Smooth muscle cell (in vitro differentiated cells): ENCODE measurements at regions not wholly inside any gene's neighbourhood (a gene's known extent, or its start where the extent isn't known, plus 50 kb on each side); places are given as distances from the start of the nearest gene placed in this dataset.

Source experiments
- DNase-seq: peaks from one replicate; lab custom pipeline; 2025; ENCODE audit not compliant: unreplicated experiment; lab: John Stamatoyannopoulos, UW
- H2AFZ ChIP-seq: fragments of 200-600 bp; sonication (generic); 2 replicates; pipeline ENCODE4 v1.6.0; 2016; ENCODE audit warnings: antibody characterized with exemption, low read depth, mild to moderate bottlenecking
- H3F3A ChIP-seq: fragments of 200-600 bp; sonication (generic); 2 replicates; pipeline ENCODE4 v1.6.0; 2017; ENCODE audit warnings: antibody characterized with exemption, low read depth
- H3K27ac ChIP-seq: fragments of 200-600 bp; sonication (generic); 2 replicates; pipeline ENCODE4 v1.5.1; 2016; ENCODE audit warnings: low read depth, mild to moderate bottlenecking
- H3K27me3 ChIP-seq: fragments of 200-600 bp; sonication (generic); 2 replicates; pipeline ENCODE4 v1.6.1; 2016; ENCODE audit warnings: low read depth, mild to moderate bottlenecking
- H3K36me3 ChIP-seq: fragments of 200-600 bp; sonication (generic); 2 replicates; pipeline ENCODE4 v1.5.1; 2016; ENCODE audit warnings: low read depth
- H3K4me1 ChIP-seq: fragments of 200-600 bp; sonication (generic); 2 replicates; pipeline ENCODE4 v1.5.1; 2016; ENCODE audit warnings: low read depth
- H3K4me2 ChIP-seq: fragments of 200-600 bp; sonication (generic); 2 replicates; pipeline ENCODE4 v1.6.0; 2016; ENCODE audit warnings: mild to moderate bottlenecking
- H3K4me3 ChIP-seq: fragments of 200-600 bp; sonication (generic); 2 replicates; pipeline ENCODE4 v1.5.1; 2016; ENCODE audit warnings: mild to moderate bottlenecking
- H3K79me2 ChIP-seq: fragments of 200-600 bp; sonication (generic); 2 replicates; pipeline ENCODE4 v1.6.0; 2016; ENCODE audit warnings: low read depth, mild to moderate bottlenecking
- H3K9ac ChIP-seq: fragments of 200-600 bp; sonication (generic); 2 replicates; pipeline ENCODE4 v1.6.0; 2016; ENCODE audit warnings: low read depth
- H3K9me3 ChIP-seq: fragments of 200-600 bp; sonication (generic); replicated peaks from 2 replicates; pipeline ENCODE4 v1.5.1; 2016; ENCODE audit warnings: low read depth
- H4K20me1 ChIP-seq: fragments of 200-600 bp; sonication (generic); 2 replicates; pipeline ENCODE4 v1.6.0; 2016; ENCODE audit warnings: low read depth
- WGBS: methylation state at CpG from one replicate; pipeline ENCODE4 v1.1.7; 2016; ENCODE audit warnings: low lambda C conversion rate; 5-methylcytosine and 5-hydroxymethylcytosine counted together
- TF ChIP-seq, protein P1 (sequence below): fragments of 200-600 bp; sonication (generic); IDR thresholded peaks from 2 replicates; pipeline ENCODE4 v1.5.1; 2017; ENCODE audit warnings: borderline replicate concordance, mild to moderate bottlenecking, antibody characterized with exemption; ENCODE audit not compliant: insufficient read depth, poor library complexity, severe bottlenecking

DNA sequence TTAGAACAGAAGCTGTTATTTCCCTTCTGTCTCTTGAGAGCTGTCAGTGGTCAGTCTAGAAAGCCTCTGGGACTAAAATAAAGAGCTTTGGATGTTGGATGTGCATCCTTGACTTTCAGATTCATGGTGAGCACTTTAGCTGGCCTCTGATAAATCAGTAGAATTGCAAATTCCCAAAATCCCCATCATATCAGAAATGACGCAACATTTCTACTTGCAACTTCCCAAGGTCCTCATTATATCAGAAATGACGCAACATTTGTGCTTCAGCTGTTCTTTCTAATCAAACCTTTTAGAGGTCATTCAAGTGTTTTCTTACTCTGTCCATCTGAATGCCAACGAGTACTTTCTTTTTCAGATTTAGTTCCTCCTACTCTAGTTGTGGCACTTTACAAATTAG is 167.3 kb upstream of the MOCS2 start:
- Histone ChIP-seq H3K79me2 (no peaks in the 10 kb centered on the region), H3K36me3 (no peaks in the 10 kb centered on the region), H3K4me1 (no peaks in the 10 kb centered on the region), H3K27ac (no peak overlapping the region), H4K20me1 (no peaks in the 10 kb centered on the region), H3K4me2 (no peak overlapping the region), H3K4me3 (no peak overlapping the region), H3K9ac (no peak overlapping the region), H2AFZ (no peak overlapping the region), H3K9me3 (no peaks in the 10 kb centered on the region), H3K27me3 (no peaks in the 10 kb centered on the region), H3F3A (no peaks in the 10 kb centered on the region)
- TF ChIP-seq, protein P1, sequence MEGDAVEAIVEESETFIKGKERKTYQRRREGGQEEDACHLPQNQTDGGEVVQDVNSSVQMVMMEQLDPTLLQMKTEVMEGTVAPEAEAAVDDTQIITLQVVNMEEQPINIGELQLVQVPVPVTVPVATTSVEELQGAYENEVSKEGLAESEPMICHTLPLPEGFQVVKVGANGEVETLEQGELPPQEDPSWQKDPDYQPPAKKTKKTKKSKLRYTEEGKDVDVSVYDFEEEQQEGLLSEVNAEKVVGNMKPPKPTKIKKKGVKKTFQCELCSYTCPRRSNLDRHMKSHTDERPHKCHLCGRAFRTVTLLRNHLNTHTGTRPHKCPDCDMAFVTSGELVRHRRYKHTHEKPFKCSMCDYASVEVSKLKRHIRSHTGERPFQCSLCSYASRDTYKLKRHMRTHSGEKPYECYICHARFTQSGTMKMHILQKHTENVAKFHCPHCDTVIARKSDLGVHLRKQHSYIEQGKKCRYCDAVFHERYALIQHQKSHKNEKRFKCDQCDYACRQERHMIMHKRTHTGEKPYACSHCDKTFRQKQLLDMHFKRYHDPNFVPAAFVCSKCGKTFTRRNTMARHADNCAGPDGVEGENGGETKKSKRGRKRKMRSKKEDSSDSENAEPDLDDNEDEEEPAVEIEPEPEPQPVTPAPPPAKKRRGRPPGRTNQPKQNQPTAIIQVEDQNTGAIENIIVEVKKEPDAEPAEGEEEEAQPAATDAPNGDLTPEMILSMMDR: no peak
- WGBS: 87% methylated on average over 3 of the region's 3 CpGs
- DNase-seq: no peak

DNA sequence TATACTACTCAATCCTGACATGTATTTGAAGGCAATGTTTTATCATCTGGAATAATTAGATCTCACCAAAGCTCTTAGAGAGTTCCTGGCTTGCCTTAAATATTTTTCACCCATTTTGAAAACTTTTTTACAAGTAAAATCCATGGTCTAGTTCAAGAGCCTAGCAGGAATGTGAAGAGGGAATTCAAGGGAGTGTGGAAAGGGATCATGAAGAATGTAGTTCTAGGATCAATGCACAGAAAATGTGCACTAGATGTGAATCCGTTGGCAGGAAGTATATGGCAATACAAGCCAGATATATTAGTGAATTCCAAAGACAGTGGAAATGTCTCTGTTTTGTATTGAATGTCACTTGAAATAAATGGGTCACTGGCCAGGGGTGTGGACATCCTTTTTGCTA is 167.9 kb upstream of the MOCS2 start:
- Histone ChIP-seq H3K79me2 (no peaks in the 10 kb centered on the region), H3K4me1 (no peaks in the 10 kb centered on the region), H2AFZ (no peak overlapping the region), H3K9me3 (no peaks in the 10 kb centered on the region), H3K9ac (no peak overlapping the region), H3K27ac (no peak overlapping the region), H4K20me1 (no peaks in the 10 kb centered on the region), H3F3A (no peaks in the 10 kb centered on the region), H3K27me3 (no peaks in the 10 kb centered on the region), H3K4me2 (no peak overlapping the region), H3K36me3 (no peaks in the 10 kb centered on the region), H3K4me3 (no peak overlapping the region)
- TF ChIP-seq, protein P1: no peak
- WGBS: 85% methylated on average over 1 of the region's 1 CpG
- no peak for DNase-seq

DNA sequence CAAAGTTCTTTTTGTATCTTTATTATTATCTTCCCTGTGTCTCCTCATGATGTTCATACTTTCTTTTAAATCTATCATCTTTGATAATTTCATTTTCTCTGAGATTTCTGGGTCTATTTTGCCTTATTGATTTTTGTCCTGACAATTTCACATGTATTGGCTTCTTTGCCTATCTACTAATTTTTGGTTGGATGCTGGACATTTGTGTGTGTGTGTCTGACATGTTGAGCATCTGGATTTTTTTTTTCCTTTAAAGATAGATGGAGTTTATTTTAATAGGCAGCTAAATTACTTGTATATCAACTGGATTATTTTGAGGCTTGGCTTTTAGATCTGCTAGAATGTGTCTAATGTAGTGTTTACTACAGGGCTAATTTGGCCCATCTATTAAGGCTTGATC is 178.0 kb upstream of the MOCS2 start:
- Histone ChIP-seq H3F3A (no peaks in the 10 kb centered on the region), H3K27me3 (no peaks in the 10 kb centered on the region), H3K27ac (no peak overlapping the region), H3K9ac (no peak overlapping the region), H3K4me1 (no peaks in the 10 kb centered on the region), H3K4me3 (no peak overlapping the region), H3K79me2 (no peaks in the 10 kb centered on the region), H3K9me3 (no peaks in the 10 kb centered on the region), H3K36me3 (no peaks in the 10 kb centered on the region), H3K4me2 (no peak overlapping the region), H4K20me1 (no peaks in the 10 kb centered on the region), H2AFZ (no peak overlapping the region)
- DNase-seq: no peak
- TF ChIP-seq, protein P1: no peak

DNA sequence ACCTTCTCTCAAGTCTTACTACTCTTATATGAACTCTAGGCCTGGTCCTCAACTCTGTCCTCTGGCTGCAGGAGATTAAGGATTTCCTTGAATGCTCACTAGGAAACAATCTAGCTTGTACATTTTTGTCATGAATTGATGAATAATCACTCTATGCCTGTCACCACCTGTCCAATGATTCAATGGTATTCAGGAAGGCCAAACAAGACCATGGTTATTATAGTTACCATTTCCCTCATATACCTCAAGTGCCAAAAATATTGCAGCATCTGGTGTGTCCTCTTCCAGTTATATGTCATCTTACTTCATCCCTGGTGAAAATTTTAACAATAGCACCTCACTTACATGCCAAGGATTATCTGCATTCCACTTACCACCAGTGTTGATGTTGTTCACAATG is 179.0 kb upstream of the MOCS2 start:
- Histone ChIP-seq H3K79me2 (no peaks in the 10 kb centered on the region), H3K27me3 (no peaks in the 10 kb centered on the region), H3K9ac (no peak overlapping the region), H4K20me1 (no peaks in the 10 kb centered on the region), H3K4me2 (no peak overlapping the region), H3F3A (no peaks in the 10 kb centered on the region), H3K4me1 (no peaks in the 10 kb centered on the region), H3K4me3 (no peak overlapping the region), H3K27ac (no peak overlapping the region), H3K36me3 (no peaks in the 10 kb centered on the region), H3K9me3 (no peaks in the 10 kb centered on the region), H2AFZ (no peak overlapping the region)
- DNase-seq: no peak
- TF ChIP-seq, protein P1: no peak
